Mesodermal cell (in vitro differentiated cells): ENCODE measurements at regions not wholly inside any gene's neighbourhood (a gene's known extent, or its start where the extent isn't known, plus 50 kb on each side); places are given as distances from the start of the nearest gene placed in this dataset.
"Not testable (repeated sequence)": the region's sequence is repeated elsewhere in the genome, so short reads cannot be mapped to it uniquely, and the experiment has no call there.

ENCODE experiments used
- H3K27ac ChIP-seq: 2 replicates; pipeline ENCODE4 v1.7.0; 2013; ENCODE audit warnings: mild to moderate bottlenecking, low read depth, low read length, moderate library complexity; ENCODE audit not compliant: severe bottlenecking
- H3K36me3 ChIP-seq: 2 replicates; pipeline ENCODE4 v1.7.1; 2013; ENCODE audit warnings: mild to moderate bottlenecking, low read length, moderate library complexity; ENCODE audit not compliant: control insufficient read depth, insufficient read depth
- H3K4me1 ChIP-seq: one replicate; pipeline ENCODE4 v1.7.1; 2013; ENCODE audit warnings: mild to moderate bottlenecking, low read length; ENCODE audit not compliant: insufficient read depth, control insufficient read depth, poor library complexity, severe bottlenecking
- H3K4me3 ChIP-seq: 2 replicates; pipeline ENCODE4 v1.7.0; 2013; ENCODE audit warnings: low read length, control low read depth, mild to moderate bottlenecking; ENCODE audit not compliant: insufficient read depth, poor library complexity, severe bottlenecking; ENCODE audit errors: extremely low read depth
- H3K9me3 ChIP-seq: 2 replicates; pipeline ENCODE4 v1.7.1; 2013; ENCODE audit warnings: mild to moderate bottlenecking, low read length, moderate library complexity; ENCODE audit not compliant: control insufficient read depth
- WGBS, 2 experiments: methylation state at CpG; one replicate each; pipeline ENCODE4 v1.1.5; 2013; ENCODE audit warnings: missing lambda C conversion rate in 2 of 2; ENCODE audit not compliant: insufficient coverage in 2 of 2; 5-methylcytosine and 5-hydroxymethylcytosine counted together

GRCh38 chr2:60216452-60216995 is 336.9 kb downstream of the BCL11A start:
- Histone ChIP-seq H3K36me3 (no peaks in the 10 kb centered on the region), H3K9me3 (no peaks in the 10 kb centered on the region), H3K4me1 (peaks cover 6% of the 10 kb centered on the region), H3K4me3 (no peak overlapping the region), H3K27ac (no peak overlapping the region)
- 80 to 86% methylated on average over 3 to 4 of the region's 4 CpGs for WGBS, 2 experiments

- H3K4me1 ChIP-seq = peaks cover 6% of the 10 kb centered on the region
- no peak overlapping the region for H3K4me3 ChIP-seq
- H3K9me3 ChIP-seq = no peaks in the 10 kb centered on the region
- no peaks in the 10 kb centered on the region for H3K36me3 ChIP-seq
- WGBS, 2 experiments = 62 to 64% methylated on average over 11 to 14 of the region's 17 CpGs
- no peak overlapping the region for H3K27ac ChIP-seq
Measured at GRCh38 chr2:60215386-60215901, 338.0 kb downstream of the BCL11A start.

GRCh38 chr2:60214626-60214875 is 338.9 kb downstream of the BCL11A start:
- no peak overlapping the region for H3K4me3 ChIP-seq
- peaks cover 6% of the 10 kb centered on the region for H3K4me1 ChIP-seq
- H3K36me3 ChIP-seq = no peaks in the 10 kb centered on the region
- H3K9me3 ChIP-seq = no peaks in the 10 kb centered on the region
- H3K27ac ChIP-seq = no peak overlapping the region

GRCh38 chr2:60213865-60214625 is 339.4 kb downstream of the BCL11A start:
- no peaks in the 10 kb centered on the region for H3K9me3 ChIP-seq
- WGBS, 2 experiments = 86 to 89% methylated on average over 13 to 16 of the region's 16 CpGs
- no peaks in the 10 kb centered on the region for H3K36me3 ChIP-seq
- H3K27ac ChIP-seq = no peak overlapping the region
- peaks cover 6% of the 10 kb centered on the region for H3K4me1 ChIP-seq
- H3K4me3 ChIP-seq = no peak overlapping the region

- Histone ChIP-seq H3K27ac (no peak overlapping the region), H3K36me3 (no peaks in the 10 kb centered on the region), H3K4me1 (peaks cover 6% of the 10 kb centered on the region), H3K9me3 (no peaks in the 10 kb centered on the region), H3K4me3 (no peak overlapping the region)
- 80 to 100% methylated on average over 1 of the region's 3 CpGs for WGBS, 2 experiments
Measured at GRCh38 chr2:60212181-60212945, 341.1 kb downstream of the BCL11A start.

- not testable (repeated sequence) for H3K9me3 ChIP-seq, H3K4me1 ChIP-seq, H3K4me3 ChIP-seq, H3K27ac ChIP-seq, H3K36me3 ChIP-seq
- WGBS, 2 experiments = 94 to 97% methylated on average over 8 to 14 of the region's 19 CpGs
Measured at GRCh38 chr2:60189006-60189405, 364.4 kb downstream of the BCL11A start.

GRCh38 chr2:60175290-60175689 is 378.2 kb downstream of the BCL11A start:
- no peak overlapping the region for H3K4me3 ChIP-seq
- no peaks in the 10 kb centered on the region for H3K4me1 ChIP-seq
- no peaks in the 10 kb centered on the region for H3K36me3 ChIP-seq
- H3K27ac ChIP-seq = no peak overlapping the region
- no peaks in the 10 kb centered on the region for H3K9me3 ChIP-seq

- H3K9me3 ChIP-seq = no peaks in the 10 kb centered on the region
- H3K4me1 ChIP-seq = no peaks in the 10 kb centered on the region
- H3K27ac ChIP-seq = no peak overlapping the region
- H3K4me3 ChIP-seq = no peak overlapping the region
- no peaks in the 10 kb centered on the region for H3K36me3 ChIP-seq
- WGBS, 2 experiments = no CpG with 5 or more reads among the region's 1 CpG
Measured at GRCh38 chr2:60174146-60174545, 379.3 kb downstream of the BCL11A start.

GRCh38 chr2:60172801-60173200 is 380.7 kb downstream of the BCL11A start:
- Histone ChIP-seq H3K36me3 (no peaks in the 10 kb centered on the region), H3K27ac (no peak overlapping the region), H3K9me3 (no peaks in the 10 kb centered on the region), H3K4me3 (no peak overlapping the region), H3K4me1 (no peaks in the 10 kb centered on the region)
- 83% methylated on average over 1 of the region's 3 CpGs; no CpG with 5 or more reads in 1 of the 2 experiments for WGBS, 2 experiments

- H3K27ac ChIP-seq = no peak overlapping the region
- H3K9me3 ChIP-seq = no peaks in the 10 kb centered on the region
- WGBS, 2 experiments = no CpG with 5 or more reads among the region's 3 CpGs
- H3K4me1 ChIP-seq = no peaks in the 10 kb centered on the region
- no peaks in the 10 kb centered on the region for H3K36me3 ChIP-seq
- H3K4me3 ChIP-seq = no peak overlapping the region
Measured at GRCh38 chr2:60170272-60170671, 383.2 kb downstream of the BCL11A start.

GRCh38 chr2:60168247-60168646 is 385.2 kb downstream of the BCL11A start:
- H3K36me3 ChIP-seq = no peaks in the 10 kb centered on the region
- H3K9me3 ChIP-seq = no peaks in the 10 kb centered on the region
- no peak overlapping the region for H3K27ac ChIP-seq
- WGBS, 2 experiments = 100% methylated on average over 2 of the region's 3 CpGs
- H3K4me3 ChIP-seq = no peak overlapping the region
- H3K4me1 ChIP-seq = no peaks in the 10 kb centered on the region
